ENCODE measurements at regions not wholly inside any gene's neighbourhood (a gene's known extent, or its start where the extent isn't known, plus 50 kb on each side); places are given as distances from the start of the nearest gene placed in this dataset.

- TF ChIP-seq CTCF (IDR thresholded peaks at IDR 0.05) = no peak
- TF ChIP-seq ZFX (IDR thresholded peaks at IDR 0.05; ENCODE audit: borderline replicate concordance) = no peak
These were observed 134.8 kb upstream of the GABRA2 start for GRCh38 chr4:46524751-46525150.

Measured in 22Rv1 (cell line).